Lung (tissue), 11 donors: ENCODE measurements at regions not wholly inside any gene's neighbourhood (a gene's known extent, or its start where the extent isn't known, plus 50 kb on each side); places are given as distances from the start of the nearest gene placed in this dataset.

Experiments used
- ATAC-seq: fragments of 200-7000 bp; cut with Tn5 transposase; one replicate; pipeline ENCODE4 v1.9.1; 2020; ENCODE audit warnings: moderate number of reproducible peaks; ENCODE audit not compliant: insufficient read depth, low FRiP score
- DNase-seq, 3 donors: peaks; one replicate each; pipeline ENCODE4 v3.0.0-alpha.2; 2013 to 2017
- H3K27ac ChIP-seq, 2 donors: one replicate each; pipeline ENCODE4 v1.5.1; 2013; ENCODE audit warnings: mild to moderate bottlenecking in 2 of 2, moderate library complexity in 2 of 2, control low read depth in 1 of 2, inconsistent platforms in 1 of 2, low read depth in 1 of 2, low read length in 1 of 2
- H3K27me3 ChIP-seq, 3 donors: one replicate each; pipeline ENCODE4 v1.5.1; 2013; ENCODE audit warnings: low read length in 2 of 3; ENCODE audit not compliant: control insufficient read depth in 3 of 3, insufficient read depth in 3 of 3
- H3K36me3 ChIP-seq, 4 donors: one replicate each; pipeline ENCODE4 v1.5.1; 2013; ENCODE audit warnings: low read length in 4 of 4, mild to moderate bottlenecking in 1 of 4, moderate library complexity in 1 of 4; ENCODE audit not compliant: control insufficient read depth in 4 of 4, insufficient read depth in 4 of 4
- H3K4me1 ChIP-seq, 5 donors: one replicate each; pipeline ENCODE4 v1.5.1; 2013; ENCODE audit warnings: low read length in 5 of 5, mild to moderate bottlenecking in 2 of 5, moderate library complexity in 1 of 5; ENCODE audit not compliant: control insufficient read depth in 5 of 5, insufficient read depth in 5 of 5
- H3K4me3 ChIP-seq: one replicate; pipeline ENCODE4 v1.5.1; 2013; ENCODE audit warnings: mild to moderate bottlenecking, control low read depth, moderate library complexity
- H3K9ac ChIP-seq, 2 donors: one replicate each; pipeline ENCODE4 v1.5.1; 2013; ENCODE audit warnings: low read length in 2 of 2, control low read depth in 1 of 2; ENCODE audit not compliant: insufficient read depth in 1 of 2
- H3K9me3 ChIP-seq, 4 donors: one replicate each; pipeline ENCODE4 v1.5.1; 2013; ENCODE audit warnings: low read length in 3 of 4, mild to moderate bottlenecking in 1 of 4, moderate library complexity in 1 of 4; ENCODE audit not compliant: control insufficient read depth in 4 of 4, insufficient read depth in 3 of 4
- WGBS, 2 donors: extraction: QIAGEN DNeasy Blood & Tissue Kit; methylation state at CpG; one replicate each; pipeline ENCODE4 v1.1.7; 2013; 5-methylcytosine and 5-hydroxymethylcytosine counted together
- TF ChIP-seq, protein P1 (sequence below): IDR thresholded peaks from 2 replicates; pipeline ENCODE4 v1.5.1; 2012; ENCODE audit warnings: mild to moderate bottlenecking; ENCODE audit errors: control extremely low read depth, extremely low read depth
- donor health status: control.
- donor health status: control.
- donor health status: Bipolar disorder and iron deficiency.
- donor health status: healthy.
- donor health status: DM: yes; HTN: yes; CAD: no.

DNA sequence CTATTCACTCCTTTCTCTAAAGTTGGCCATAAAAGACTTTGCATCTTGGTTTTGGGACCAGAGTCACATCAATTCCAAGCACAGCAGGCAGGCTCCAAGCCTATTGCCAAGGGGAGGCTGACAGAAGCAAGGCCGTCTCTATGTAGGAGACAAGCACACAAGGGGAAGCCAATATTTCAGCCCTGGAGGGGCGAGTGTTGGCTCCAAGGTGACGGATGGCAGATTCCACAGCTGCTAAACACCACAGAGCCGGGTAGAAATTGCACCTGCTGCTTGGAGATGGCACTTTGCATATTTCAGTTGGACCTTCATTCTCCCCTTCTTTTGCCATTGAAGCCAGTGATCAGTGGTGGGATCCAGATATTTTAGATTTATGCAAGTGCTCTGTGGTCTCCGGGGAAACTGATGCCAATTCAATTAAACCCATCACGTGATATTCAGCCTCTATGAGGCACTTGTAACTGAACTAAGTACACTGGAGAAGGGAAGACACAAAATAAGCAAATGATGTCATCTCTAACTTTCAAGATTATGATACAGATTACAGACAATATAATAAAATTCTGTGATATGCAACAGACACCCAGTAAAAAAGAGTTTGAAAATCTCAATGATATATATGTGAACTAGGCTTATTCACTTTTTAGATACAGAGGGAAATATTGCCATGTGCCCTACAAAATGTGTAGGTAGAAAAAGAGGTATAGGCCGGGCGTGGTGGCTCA, 102.8 kb upstream of the GREM2 start:
- no peak overlapping the region for H3K9ac ChIP-seq
- WGBS, 2 donors = 82 to 84% methylated on average over 8 of the region's 8 CpGs
- no peak overlapping the region for H3K27ac ChIP-seq

DNA sequence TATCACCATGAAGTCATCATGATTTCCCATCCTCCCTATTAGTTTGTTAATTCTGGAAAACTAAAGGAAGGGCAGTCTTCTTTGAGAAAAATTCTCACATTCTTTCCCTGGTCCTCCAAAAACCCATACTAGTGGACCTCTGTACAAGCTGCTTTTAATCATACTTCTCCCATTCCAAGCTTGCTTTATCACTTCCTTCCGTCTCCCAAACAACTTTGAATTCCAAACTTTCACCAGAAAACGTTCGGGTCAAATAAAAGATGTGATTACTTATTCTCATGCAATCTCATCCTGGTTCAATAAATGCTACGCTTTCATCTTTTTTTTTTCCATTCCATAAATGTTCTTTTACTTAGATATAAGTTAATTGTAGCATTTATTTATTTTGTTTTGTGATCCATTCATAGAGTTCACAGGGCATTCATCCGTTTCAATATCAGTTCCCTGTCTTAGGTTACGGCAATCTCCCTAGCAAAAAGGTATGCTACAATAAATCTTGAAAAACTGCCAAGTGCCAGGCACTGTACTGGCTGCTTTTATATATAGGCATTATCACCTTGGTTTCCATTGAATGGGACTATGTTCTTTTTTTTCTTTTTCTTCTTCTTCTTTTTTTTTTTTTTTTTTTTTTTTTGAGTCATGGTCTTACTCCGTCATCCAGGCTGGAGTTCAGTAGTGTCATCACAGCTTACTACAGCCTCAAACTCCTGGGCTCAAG, 100.2 kb upstream of the GREM2 start:
- H3K4me3 ChIP-seq = no peak overlapping the region
- H3K27ac ChIP-seq = no peak overlapping the region
- no peaks in the 10 kb centered on the region for H3K27me3 ChIP-seq
- TF ChIP-seq, protein P1, sequence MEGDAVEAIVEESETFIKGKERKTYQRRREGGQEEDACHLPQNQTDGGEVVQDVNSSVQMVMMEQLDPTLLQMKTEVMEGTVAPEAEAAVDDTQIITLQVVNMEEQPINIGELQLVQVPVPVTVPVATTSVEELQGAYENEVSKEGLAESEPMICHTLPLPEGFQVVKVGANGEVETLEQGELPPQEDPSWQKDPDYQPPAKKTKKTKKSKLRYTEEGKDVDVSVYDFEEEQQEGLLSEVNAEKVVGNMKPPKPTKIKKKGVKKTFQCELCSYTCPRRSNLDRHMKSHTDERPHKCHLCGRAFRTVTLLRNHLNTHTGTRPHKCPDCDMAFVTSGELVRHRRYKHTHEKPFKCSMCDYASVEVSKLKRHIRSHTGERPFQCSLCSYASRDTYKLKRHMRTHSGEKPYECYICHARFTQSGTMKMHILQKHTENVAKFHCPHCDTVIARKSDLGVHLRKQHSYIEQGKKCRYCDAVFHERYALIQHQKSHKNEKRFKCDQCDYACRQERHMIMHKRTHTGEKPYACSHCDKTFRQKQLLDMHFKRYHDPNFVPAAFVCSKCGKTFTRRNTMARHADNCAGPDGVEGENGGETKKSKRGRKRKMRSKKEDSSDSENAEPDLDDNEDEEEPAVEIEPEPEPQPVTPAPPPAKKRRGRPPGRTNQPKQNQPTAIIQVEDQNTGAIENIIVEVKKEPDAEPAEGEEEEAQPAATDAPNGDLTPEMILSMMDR = no peak
- H3K9ac ChIP-seq = no peak overlapping the region
- DNase-seq (no peak), ATAC-seq (no peak)
- H3K4me1 ChIP-seq = no peaks in the 10 kb centered on the region
- 73 to 86% methylated on average over 7 of the region's 7 CpGs for WGBS, 2 donors
- H3K36me3 ChIP-seq = no peaks in the 10 kb centered on the region
- peaks cover 0 to 2% (median 0%) of the 10 kb centered on the region in 4 donors for H3K9me3 ChIP-seq

More for the DNA sequence above, 102.8 kb upstream of the GREM2 start:
- DNase-seq (no peak), ATAC-seq (no peak)
- TF ChIP-seq, protein P1 = no peak
- no peak overlapping the region for H3K4me3 ChIP-seq
- peaks cover 0 to 2% (median 0%) of the 10 kb centered on the region in 4 donors for H3K9me3 ChIP-seq
- no peaks in the 10 kb centered on the region for H3K4me1 ChIP-seq
- no peaks in the 10 kb centered on the region for H3K36me3 ChIP-seq
- no peaks in the 10 kb centered on the region for H3K27me3 ChIP-seq

DNA sequence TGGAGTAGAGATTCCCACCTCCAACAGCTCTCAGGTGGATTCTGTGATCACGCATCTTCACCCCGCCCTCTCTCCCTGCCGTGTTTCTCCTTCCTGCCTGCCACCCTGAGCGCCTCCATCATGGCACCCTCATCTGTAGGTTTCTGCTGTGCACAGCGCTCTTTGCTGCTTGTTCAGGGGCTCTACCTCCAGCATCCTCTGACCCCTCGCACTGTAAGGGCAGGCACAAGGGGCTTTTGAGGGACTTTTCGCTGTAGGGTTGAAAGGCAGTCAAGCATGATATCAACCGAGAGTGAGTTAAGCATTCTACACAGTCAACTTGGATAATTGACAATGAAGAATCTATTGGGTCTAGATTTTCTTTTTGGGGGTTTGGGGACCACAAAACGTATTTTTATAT, 99.1 kb upstream of the GREM2 start:
- H3K4me1 ChIP-seq = peaks cover 0 to 9% (median 0%) of the 10 kb centered on the region in 5 donors
- no peaks in the 10 kb centered on the region for H3K27me3 ChIP-seq
- H3K4me3 ChIP-seq = no peak overlapping the region
- H3K9ac ChIP-seq = no peak overlapping the region
- no peak overlapping the region for H3K27ac ChIP-seq
- H3K36me3 ChIP-seq = no peaks in the 10 kb centered on the region
- peaks cover 0 to 2% (median 0%) of the 10 kb centered on the region in 4 donors for H3K9me3 ChIP-seq
- TF ChIP-seq, protein P1 = no peak
- DNase-seq = no peak
- WGBS, 2 donors = 90 to 92% methylated on average over 9 of the region's 9 CpGs
- ATAC-seq = no peak
